Endothelial cell of hepatic sinusoid (primary cell): ENCODE measurements at regions not wholly inside any gene's neighbourhood (a gene's known extent, or its start where the extent isn't known, plus 50 kb on each side); places are given as distances from the start of the nearest gene placed in this dataset.

Source experiments
- in situ Hi-C: cut with HindIII; loops from 2 replicates; pipeline ENCODE4 v1.10.0; 2017; ENCODE audit warnings: low sequenced_read_pairs

DNA sequence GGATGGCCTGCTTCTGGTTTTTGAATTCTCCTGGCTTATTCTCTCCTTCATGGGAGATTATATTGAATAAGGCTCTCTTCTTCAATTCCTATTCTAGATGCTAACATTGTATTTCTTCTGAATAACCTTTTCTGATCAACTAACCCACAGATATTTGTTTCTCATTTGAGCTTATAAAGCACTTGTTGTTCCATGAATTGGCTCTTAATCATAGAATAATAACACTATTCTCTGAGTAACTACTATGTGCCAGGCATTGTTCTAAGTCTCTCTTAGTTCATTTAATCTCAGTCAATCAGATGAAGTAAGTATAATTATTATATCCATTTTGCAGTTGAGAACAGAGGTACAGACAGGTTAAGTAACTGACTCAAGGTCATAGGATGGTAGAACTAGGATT, 136.3 kb upstream of the MLIP start:
- in situ Hi-C loops: no loop called here

GRCh38 chr6:53975941-53976615, 135.2 kb upstream of the MLIP start:
- in situ Hi-C loops: no loop called here

GRCh38 chr6:53977551-53977950, 133.7 kb upstream of the MLIP start:
- in situ Hi-C loops: no loop called here

GRCh38 chr6:53979468-53980067, 131.7 kb upstream of the MLIP start:
- in situ Hi-C loops: loop anchor here (5.0 kb wide), 1 partner anchor 293 kb away; no protein-coding TSS in a partner anchor

- in situ Hi-C loops: loop anchor here (5.0 kb wide), 1 partner anchor 290 kb away; no protein-coding TSS in a partner anchor
Measured at GRCh38 chr6:53982366-53983050, 128.7 kb upstream of the MLIP start.

DNA sequence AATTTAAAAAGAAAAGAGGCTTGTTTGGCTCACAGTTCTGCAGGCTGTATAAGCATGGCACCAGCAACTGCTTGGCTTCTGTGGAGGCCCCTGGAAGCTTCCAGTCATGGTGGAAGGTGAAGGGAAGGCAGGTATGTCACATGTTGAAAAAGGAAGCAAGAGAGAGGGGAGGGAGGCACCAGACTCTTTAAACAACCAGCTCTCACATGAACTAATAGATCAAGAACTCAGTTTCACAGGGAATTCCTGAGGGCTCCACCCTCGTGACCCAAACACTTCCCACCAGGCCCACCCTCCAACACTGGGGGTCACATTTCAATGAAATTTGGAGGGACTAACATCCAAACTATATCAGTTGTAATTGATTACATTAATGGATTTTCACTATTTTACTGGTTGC, 127.9 kb upstream of the MLIP start:
- in situ Hi-C loops: loop anchor here (5.0 kb wide), 1 partner anchor 289 kb away; no protein-coding TSS in a partner anchor

GRCh38 chr6:53984163-53984562, 127.1 kb upstream of the MLIP start:
- in situ Hi-C loops: loop anchor here (5.0 kb wide), 1 partner anchor 288 kb away; no protein-coding TSS in a partner anchor

GRCh38 chr6:53984581-53984980, 126.7 kb upstream of the MLIP start:
- in situ Hi-C loops: loop anchor here (5.0 kb wide), 1 partner anchor 288 kb away; no protein-coding TSS in a partner anchor

DNA sequence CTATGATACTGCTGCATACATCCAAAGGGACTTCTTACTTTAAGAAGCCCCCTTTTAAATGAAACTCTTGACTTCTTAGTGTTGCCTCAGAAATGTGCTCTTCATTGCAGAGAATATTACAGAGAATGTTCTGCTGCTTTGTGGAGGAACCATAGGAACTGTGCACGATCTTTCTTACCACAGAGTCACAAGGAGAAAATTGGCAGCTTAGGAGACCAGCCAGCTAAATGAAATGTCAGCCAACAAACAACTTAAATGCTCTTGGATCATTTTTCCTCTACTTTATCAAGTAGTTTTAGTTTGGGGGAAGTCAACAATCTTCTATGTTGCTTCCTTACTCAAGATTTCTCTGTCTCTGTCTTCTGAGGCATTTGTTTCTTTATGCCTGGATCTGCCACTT, 125.9 kb upstream of the MLIP start:
- in situ Hi-C loops: no loop called here

GRCh38 chr6:53986165-53986720, 125.0 kb upstream of the MLIP start:
- in situ Hi-C loops: no loop called here

GRCh38 chr6:53986721-53987521, 124.3 kb upstream of the MLIP start:
- in situ Hi-C loops: no loop called here

DNA sequence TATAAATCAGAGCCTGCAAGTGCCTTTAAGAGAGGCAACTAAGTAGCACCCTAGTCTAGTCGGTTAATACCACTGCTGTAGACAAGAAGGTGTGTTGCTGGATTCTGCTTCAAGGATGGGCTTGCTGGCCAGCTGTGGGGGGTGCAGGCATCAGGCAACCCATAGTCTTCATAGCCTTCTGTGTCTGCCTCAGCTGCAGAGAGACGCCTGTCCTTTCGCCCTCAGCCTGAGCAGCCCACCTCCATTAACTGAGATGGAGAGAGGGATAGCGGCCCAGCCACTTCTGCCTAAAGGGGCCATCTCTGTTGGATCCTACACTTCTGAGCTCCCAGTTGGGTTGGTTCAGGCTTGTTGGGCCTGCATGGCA, 123.7 kb upstream of the MLIP start:
- in situ Hi-C loops: no loop called here

DNA sequence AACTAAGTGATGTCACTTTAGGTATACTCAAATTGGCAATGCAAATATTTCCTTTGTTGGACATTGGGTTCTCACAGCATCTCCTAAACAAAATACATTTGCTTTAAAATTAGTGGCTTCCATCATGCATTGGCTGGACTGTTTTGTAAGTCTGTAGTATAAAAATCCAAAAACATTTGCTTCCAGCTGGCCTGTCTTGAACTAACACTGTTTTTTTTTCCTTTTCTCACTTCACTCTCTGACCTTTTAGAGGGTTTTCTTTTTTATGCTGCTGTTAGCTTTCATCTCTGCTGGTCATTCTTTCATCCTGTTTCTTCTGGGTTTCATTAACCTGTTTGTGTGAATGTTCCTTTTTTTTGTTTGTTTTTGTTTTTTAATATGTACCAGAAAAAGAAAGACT, 121.7 kb upstream of the MLIP start:
- in situ Hi-C loops: no loop called here

- in situ Hi-C loops: no loop called here
Measured at GRCh38 chr6:53992522-53992921, 118.7 kb upstream of the MLIP start.

- in situ Hi-C loops: no loop called here
Measured at GRCh38 chr6:53994201-53994600, 117.0 kb upstream of the MLIP start.

DNA sequence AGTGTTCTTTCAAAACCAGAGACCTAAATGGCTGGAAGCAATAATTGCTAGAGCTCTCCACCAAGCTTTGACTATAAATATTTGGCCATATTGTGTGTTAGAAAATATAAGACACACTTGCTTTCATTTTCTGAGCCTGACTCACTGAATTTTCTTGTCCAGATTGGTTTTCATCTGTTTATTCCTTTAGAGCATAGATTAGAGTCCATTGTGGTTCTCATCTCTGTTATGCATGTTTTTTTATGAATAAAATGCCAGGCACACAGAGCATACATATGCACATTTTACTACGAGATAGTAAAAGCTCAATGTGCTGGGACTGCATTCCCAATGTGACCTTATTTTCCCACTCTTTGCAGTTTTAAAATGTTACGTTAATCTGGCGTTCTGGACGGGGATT, 115.3 kb upstream of the MLIP start:
- in situ Hi-C loops: no loop called here

GRCh38 chr6:53998303-53998702, 112.9 kb upstream of the MLIP start:
- in situ Hi-C loops: no loop called here

- in situ Hi-C loops: no loop called here
Measured at GRCh38 chr6:53999088-53999755, 112.0 kb upstream of the MLIP start.

DNA sequence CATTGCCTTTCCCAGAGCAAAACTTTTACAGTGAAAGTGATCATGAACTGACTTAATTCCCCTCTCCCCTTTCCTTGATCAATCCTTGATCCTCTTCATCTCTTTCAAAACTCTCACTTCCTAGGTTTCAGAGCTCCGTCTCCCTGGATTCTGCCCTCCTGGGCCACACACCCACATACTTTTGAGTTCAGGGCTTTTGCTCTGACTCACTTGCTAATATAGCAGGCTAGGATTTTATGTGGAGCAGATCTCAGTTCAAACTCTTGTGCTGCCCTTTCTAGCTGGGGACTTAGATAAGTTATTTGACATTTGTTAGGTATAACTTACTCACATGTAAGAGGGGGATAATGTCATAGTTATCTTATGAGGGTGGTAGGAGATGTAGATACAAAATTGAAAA, 109.1 kb upstream of the MLIP start:
- in situ Hi-C loops: no loop called here

DNA sequence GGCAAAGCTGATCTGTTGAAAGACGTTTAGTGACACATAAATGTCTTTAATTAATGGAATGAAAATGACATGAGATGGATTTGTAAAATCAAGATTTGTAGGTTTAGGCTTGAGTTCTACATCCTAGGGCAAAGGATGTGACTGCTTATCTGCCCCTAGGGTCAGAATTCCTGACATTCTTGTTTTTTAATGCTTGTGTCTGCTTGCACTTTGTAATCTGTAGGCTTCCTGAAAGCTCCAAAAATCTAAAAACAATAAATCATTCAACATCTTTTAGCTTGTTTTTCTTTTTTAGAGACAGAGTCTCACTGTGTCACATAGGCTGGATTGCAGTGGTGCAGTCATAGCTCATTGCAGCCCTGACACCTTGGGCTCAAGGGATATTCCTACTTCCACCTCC, 107.9 kb upstream of the MLIP start:
- in situ Hi-C loops: no loop called here
